ENCODE measurements at regions not wholly inside any gene's neighbourhood (a gene's known extent, or its start where the extent isn't known, plus 50 kb on each side); places are given as distances from the start of the nearest gene placed in this dataset.

- Mint-ChIP-seq H3K4me1 (peaks cover 4% of the 10 kb centered on the region), H3K27ac (no peak overlapping the region), H3K9me3 (peaks cover 5 to 17% (median 12%) of the 10 kb centered on the region in 7 donors), H3K4me3 (no peak overlapping the region), H3K27me3 (ENCODE audit: low read depth in 3 of 3) (peaks cover 1 to 4% (median 3%) of the 10 kb centered on the region in 3 donors), H3K36me3 (no peaks in the 10 kb centered on the region)
- Histone ChIP-seq H3K4me3 (replicated peaks in 1 of 3; ENCODE audit: low read depth in 2 of 3, low read length in 3 of 3) (no peak overlapping the region), H3K4me1 (ENCODE audit: control insufficient read depth in 1 of 2, insufficient read depth in 2 of 2, low read length in 2 of 2) (no peaks in the 10 kb centered on the region), H3K27ac (ENCODE audit: low read depth in 1 of 2, low read length in 2 of 2) (no peak overlapping the region), H3K36me3 (replicated peaks in 1 of 2; ENCODE audit: control insufficient read depth in 1 of 2, insufficient read depth in 2 of 2, low read length in 2 of 2) (no peaks in the 10 kb centered on the region), H4K20me1 (ENCODE audit: insufficient read depth, low read length) (no peaks in the 10 kb centered on the region), H2AFZ (ENCODE audit: insufficient read depth, low read depth, low read length, poor library complexity, severe bottlenecking) (no peak overlapping the region), H3K27me3 (ENCODE audit: control insufficient read depth in 2 of 2, insufficient read depth in 2 of 2, low read length in 2 of 2) (no peaks in the 10 kb centered on the region), H3K4me2 (replicated peaks; ENCODE audit: extremely low read depth, low read length, poor library complexity, severe bottlenecking) (no peak overlapping the region), H3K9me3 (replicated peaks in 1 of 2; ENCODE audit: control insufficient read depth in 1 of 2, insufficient read depth in 1 of 2, low read length in 2 of 2) (peaks cover 0 to 7% of the 10 kb centered on the region in 2 donors), H3K9ac (ENCODE audit: insufficient read depth, low read length, poor library complexity, severe bottlenecking) (no peak overlapping the region), H3K79me2 (ENCODE audit: insufficient read depth, low read length) (no peaks in the 10 kb centered on the region)
- WGBS (ENCODE audit: insufficient coverage), result no CpG with 5 or more reads among the region's 2 CpGs
- intact Hi-C loops (cut with micrococcal nuclease), result loop anchor here in 1 of 2 donors (5.0 kb wide), 2 partner anchors 177 to 282 kb away; partner anchors contain the start of gene VEGFA
- DNase-seq, result no peak
- TF ChIP-seq, protein P1, sequence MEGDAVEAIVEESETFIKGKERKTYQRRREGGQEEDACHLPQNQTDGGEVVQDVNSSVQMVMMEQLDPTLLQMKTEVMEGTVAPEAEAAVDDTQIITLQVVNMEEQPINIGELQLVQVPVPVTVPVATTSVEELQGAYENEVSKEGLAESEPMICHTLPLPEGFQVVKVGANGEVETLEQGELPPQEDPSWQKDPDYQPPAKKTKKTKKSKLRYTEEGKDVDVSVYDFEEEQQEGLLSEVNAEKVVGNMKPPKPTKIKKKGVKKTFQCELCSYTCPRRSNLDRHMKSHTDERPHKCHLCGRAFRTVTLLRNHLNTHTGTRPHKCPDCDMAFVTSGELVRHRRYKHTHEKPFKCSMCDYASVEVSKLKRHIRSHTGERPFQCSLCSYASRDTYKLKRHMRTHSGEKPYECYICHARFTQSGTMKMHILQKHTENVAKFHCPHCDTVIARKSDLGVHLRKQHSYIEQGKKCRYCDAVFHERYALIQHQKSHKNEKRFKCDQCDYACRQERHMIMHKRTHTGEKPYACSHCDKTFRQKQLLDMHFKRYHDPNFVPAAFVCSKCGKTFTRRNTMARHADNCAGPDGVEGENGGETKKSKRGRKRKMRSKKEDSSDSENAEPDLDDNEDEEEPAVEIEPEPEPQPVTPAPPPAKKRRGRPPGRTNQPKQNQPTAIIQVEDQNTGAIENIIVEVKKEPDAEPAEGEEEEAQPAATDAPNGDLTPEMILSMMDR (IDR thresholded peaks at IDR 0.05), result no peak
Observed at GRCh38 chr6:43949551-43949991, 177.7 kb downstream of the MRPL14 start.

DNA sequence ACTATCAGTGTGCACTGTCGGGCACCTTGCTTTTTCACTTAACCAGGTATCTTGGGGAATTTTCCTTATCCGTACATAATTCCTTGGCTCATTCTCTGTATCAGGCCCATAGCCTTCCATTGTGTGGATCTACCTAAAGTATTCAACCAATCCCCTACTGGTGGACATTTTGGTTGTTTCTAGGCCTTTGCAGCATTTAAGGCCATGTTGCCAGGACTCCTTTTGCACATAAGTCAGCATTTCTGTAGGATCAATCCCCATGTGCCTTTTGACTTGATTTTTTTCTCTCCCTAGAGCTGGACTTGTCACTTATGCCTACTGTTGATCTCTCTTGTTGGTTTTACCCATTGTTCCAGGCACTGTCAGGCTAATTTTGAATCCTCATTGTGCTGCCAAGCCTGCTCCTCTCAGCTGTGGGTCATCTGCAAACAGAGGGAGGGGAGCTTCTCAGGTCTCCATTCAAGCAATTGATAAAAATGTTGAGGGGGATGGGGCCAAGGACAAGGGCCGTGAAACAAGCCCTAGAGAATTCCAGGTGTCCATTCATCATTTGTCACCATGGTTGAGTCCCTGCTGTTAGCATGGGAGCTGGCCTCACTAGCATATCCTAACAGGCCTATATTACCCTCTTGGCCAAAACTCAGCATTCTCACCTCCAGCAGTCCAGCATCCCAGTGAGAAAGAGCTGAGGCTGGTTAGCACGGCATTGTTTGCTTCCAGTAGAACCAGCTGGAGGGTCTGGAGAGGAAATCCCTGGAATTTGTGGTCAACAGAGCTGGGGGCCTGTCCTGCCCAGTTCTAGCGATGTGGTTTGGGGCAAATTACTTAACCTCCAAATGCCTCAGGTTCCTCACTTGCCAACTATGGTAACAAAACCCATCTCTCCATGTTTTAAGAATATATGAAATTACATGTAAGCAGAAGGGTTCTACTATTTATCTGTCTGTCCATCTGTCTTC, 178.4 kb downstream of the MRPL14 start:
- Histone ChIP-seq H3K4me3 (replicated peaks in 1 of 3; ENCODE audit: low read depth in 2 of 3, low read length in 3 of 3) (no peak overlapping the region), H4K20me1 (ENCODE audit: insufficient read depth, low read length) (no peaks in the 10 kb centered on the region), H3K27me3 (ENCODE audit: control insufficient read depth in 2 of 2, insufficient read depth in 2 of 2, low read length in 2 of 2) (no peaks in the 10 kb centered on the region), H3K9ac (ENCODE audit: insufficient read depth, low read length, poor library complexity, severe bottlenecking) (no peak overlapping the region), H2AFZ (ENCODE audit: insufficient read depth, low read depth, low read length, poor library complexity, severe bottlenecking) (no peak overlapping the region), H3K4me1 (ENCODE audit: control insufficient read depth in 1 of 2, insufficient read depth in 2 of 2, low read length in 2 of 2) (no peaks in the 10 kb centered on the region), H3K79me2 (ENCODE audit: insufficient read depth, low read length) (no peaks in the 10 kb centered on the region), H3K27ac (ENCODE audit: low read depth in 1 of 2, low read length in 2 of 2) (no peak overlapping the region), H3K4me2 (replicated peaks; ENCODE audit: extremely low read depth, low read length, poor library complexity, severe bottlenecking) (no peak overlapping the region), H3K36me3 (replicated peaks in 1 of 2; ENCODE audit: control insufficient read depth in 1 of 2, insufficient read depth in 2 of 2, low read length in 2 of 2) (no peaks in the 10 kb centered on the region), H3K9me3 (replicated peaks in 1 of 2; ENCODE audit: control insufficient read depth in 1 of 2, insufficient read depth in 1 of 2, low read length in 2 of 2) (peaks cover 0 to 7% of the 10 kb centered on the region in 2 donors)
- Mint-ChIP-seq H3K27ac (no peak overlapping the region), H3K9me3 (peaks cover 5 to 19% (median 12%) of the 10 kb centered on the region in 7 donors), H3K36me3 (no peaks in the 10 kb centered on the region), H3K4me1 (peaks cover 4% of the 10 kb centered on the region), H3K27me3 (ENCODE audit: low read depth in 3 of 3) (peaks cover 1 to 4% (median 3%) of the 10 kb centered on the region in 3 donors), H3K4me3 (no peak overlapping the region)
- 93% methylated on average over 2 of the region's 5 CpGs for WGBS (ENCODE audit: insufficient coverage)
- intact Hi-C loops (cut with micrococcal nuclease), result loop anchor here in 1 of 2 donors (5.0 kb wide), 2 partner anchors 177 to 282 kb away; partner anchors contain the start of gene VEGFA
- TF ChIP-seq, protein P1 (IDR thresholded peaks at IDR 0.05), result no peak
- no peak for DNase-seq

Measured in CD14-positive monocyte (primary cell).